GDM1 (cell line): ENCODE measurements at regions not wholly inside any gene's neighbourhood (a gene's known extent, or its start where the extent isn't known, plus 50 kb on each side); places are given as distances from the start of the nearest gene placed in this dataset.

Experiments
- DNase-seq: peaks from one replicate; lab custom pipeline; 2025; lab: John Stamatoyannopoulos, UW

GRCh38 chr18:72360634-72361033 is 183.5 kb downstream of the CBLN2 start:
- no peak for DNase-seq

GRCh38 chr18:72342933-72343332 is 201.2 kb downstream of the CBLN2 start:
- no peak for DNase-seq

- DNase-seq = no peak
Measured at GRCh38 chr18:72339976-72340375, 204.2 kb downstream of the CBLN2 start.

- DNase-seq = no peak
Measured at GRCh38 chr18:72336786-72337185, 207.4 kb downstream of the CBLN2 start.

GRCh38 chr18:72329533-72329932 is 214.6 kb downstream of the CBLN2 start:
- DNase-seq = no peak

GRCh38 chr18:72325307-72325706 is 218.8 kb downstream of the CBLN2 start:
- DNase-seq = no peak

GRCh38 chr18:72324677-72325076 is 219.5 kb downstream of the CBLN2 start:
- no peak for DNase-seq

- DNase-seq = no peak
Measured at GRCh38 chr18:72316497-72316896, 227.6 kb downstream of the CBLN2 start.

- no peak for DNase-seq
Measured at GRCh38 chr18:72283148-72283925, 260.8 kb downstream of the CBLN2 start.

- DNase-seq = no peak
Measured at GRCh38 chr18:72273025-72273424, 271.1 kb downstream of the CBLN2 start.

- DNase-seq = no peak
Measured at GRCh38 chr18:72261590-72261989, 282.6 kb downstream of the CBLN2 start.

- no peak for DNase-seq
Measured at GRCh38 chr18:72246076-72246475, 298.1 kb downstream of the CBLN2 start.

GRCh38 chr18:72235422-72235821 is 308.7 kb downstream of the CBLN2 start:
- no peak for DNase-seq

- DNase-seq = no peak
Measured at GRCh38 chr18:72233106-72233505, 311.0 kb downstream of the CBLN2 start.

- DNase-seq = no peak
Measured at GRCh38 chr18:72232644-72233043, 311.5 kb downstream of the CBLN2 start.

- DNase-seq = no peak
Measured at GRCh38 chr18:72225958-72226357, 318.2 kb downstream of the CBLN2 start.

GRCh38 chr18:72223733-72224132 is 320.4 kb downstream of the CBLN2 start:
- DNase-seq = no peak

GRCh38 chr18:72208920-72209676 is 335.0 kb downstream of the CBLN2 start:
- no peak for DNase-seq

GRCh38 chr18:72207280-72207679 is 336.9 kb downstream of the CBLN2 start:
- no peak for DNase-seq

GRCh38 chr18:72206814-72207213 is 337.3 kb downstream of the CBLN2 start:
- DNase-seq = no peak

- DNase-seq = no peak
Measured at GRCh38 chr18:72201032-72201431, 343.1 kb downstream of the CBLN2 start.

- no peak for DNase-seq
Measured at GRCh38 chr18:72197591-72197990, 346.6 kb downstream of the CBLN2 start.

GRCh38 chr18:72194072-72194471 is 350.1 kb downstream of the CBLN2 start:
- no peak for DNase-seq
